Tongue (tissue), 1 donor: ENCODE measurements at regions not wholly inside any gene's neighbourhood (a gene's known extent, or its start where the extent isn't known, plus 50 kb on each side); places are given as distances from the start of the nearest gene placed in this dataset.
A peak's percentile ranks its signal among the peaks of the same experiment; 100 is the strongest.
"Not testable (repeated sequence)": the region's sequence is repeated elsewhere in the genome, so short reads cannot be mapped to it uniquely, and the experiment has no call there.

Experiments
- DNase-seq: peaks from one replicate; pipeline ENCODE4 v3.0.0-alpha.2; 2015

DNA sequence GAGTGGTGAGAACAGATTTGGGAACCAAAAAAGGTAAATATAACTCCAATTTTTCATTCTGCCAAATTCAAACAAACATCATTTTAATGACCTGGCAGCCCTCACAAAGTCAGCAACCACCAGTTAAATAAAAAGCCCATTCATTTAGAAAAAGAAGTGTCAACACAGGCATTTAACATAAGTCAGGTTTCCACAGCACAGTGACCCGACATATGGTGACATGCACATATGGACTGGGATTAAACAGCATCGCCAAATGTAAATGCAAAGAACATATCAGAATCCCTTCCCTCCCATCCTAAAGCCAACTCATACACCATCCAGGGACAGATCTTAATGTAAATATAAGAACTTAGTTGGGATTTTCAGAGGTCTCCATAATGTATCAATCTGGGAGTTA lies 293.2 kb downstream of the FGFR2 start:
- no peak for DNase-seq

DNA sequence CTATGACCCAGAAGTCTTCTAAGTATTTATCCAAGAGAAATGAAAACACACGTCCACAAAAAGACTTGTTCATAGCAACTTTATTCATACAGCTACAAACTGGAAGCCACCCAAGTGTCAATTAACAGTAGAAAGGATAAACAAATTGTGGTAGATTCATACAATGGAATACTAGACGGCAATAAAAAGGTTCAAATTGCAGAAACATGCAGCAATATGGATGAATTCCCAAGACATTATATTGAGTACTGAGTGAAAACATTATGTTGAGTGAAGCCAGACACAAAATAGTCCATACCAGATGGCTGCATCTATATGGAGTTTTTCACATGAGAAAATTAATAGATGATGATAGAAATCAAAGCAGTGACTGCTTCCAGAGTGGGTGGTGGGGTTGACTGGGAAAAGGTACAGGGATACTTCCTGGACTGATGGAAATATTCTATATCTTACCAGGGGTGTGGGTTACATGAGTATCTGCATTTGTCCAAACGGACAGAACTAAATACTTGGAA lies 292.0 kb downstream of the FGFR2 start:
- DNase-seq, result no peak

DNA sequence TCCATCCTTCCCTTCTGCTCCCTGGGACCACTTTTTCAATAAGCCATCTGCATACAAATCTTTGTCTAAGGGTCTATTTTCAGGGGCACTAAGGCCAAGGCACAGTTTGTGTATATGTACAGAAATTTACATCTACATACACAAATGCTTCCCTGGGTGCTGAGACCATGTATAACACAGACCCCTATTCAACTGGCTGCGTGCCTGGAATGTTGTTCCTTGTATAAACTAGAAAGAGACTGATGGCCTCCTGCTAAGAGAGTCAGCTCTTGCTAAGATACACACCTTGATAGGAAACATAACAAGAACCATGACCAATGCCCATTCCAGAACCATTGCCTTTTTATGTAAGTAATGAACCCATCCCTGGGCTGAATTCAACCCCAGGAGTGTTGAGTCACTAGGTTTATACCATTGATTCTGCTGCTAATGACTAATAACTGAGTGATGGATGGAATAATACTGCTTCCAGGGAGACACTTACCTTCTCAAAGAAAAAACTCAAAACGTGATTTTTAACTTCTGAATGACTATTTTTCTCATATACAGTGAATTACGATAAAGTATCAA lies 290.7 kb downstream of the FGFR2 start:
- no peak for DNase-seq

DNA sequence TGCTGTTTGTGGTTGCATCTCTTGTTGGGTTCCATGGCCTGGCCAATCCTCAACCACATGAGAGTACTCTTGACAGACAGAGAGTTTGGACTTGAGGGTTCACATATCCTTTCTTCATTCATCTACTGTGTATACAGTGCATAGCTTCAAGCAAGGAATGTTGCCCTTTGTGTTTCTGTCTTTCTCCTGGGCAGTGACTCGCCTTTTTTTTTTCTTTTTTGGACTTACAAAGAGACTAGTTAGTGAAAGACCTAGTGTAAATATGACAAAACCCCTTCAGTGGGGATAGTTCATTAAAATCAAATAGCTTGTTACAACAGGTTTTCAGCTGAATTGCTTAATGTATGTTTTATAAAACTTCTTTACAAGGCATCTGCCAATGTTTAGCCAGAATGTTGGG lies 290.2 kb downstream of the FGFR2 start:
- no peak for DNase-seq

DNA sequence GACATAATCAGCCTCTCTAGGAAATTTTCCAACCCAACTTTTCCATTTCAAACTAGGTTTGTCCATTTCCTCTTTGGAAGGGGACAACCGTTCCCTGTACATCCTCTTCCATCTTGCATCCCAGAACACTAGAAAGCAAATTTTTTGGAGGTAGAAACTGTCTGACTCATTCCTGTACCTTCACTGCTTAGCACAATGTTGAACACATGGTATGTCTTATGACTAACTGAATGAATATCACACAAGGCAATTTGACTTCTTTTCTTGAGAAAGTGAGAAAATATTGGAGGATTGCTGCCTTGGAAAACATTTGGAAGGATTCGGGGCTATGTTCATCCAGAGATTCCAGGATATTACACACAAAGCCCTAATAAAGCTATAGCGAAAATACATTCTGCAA lies 289.1 kb downstream of the FGFR2 start:
- no peak for DNase-seq

DNA sequence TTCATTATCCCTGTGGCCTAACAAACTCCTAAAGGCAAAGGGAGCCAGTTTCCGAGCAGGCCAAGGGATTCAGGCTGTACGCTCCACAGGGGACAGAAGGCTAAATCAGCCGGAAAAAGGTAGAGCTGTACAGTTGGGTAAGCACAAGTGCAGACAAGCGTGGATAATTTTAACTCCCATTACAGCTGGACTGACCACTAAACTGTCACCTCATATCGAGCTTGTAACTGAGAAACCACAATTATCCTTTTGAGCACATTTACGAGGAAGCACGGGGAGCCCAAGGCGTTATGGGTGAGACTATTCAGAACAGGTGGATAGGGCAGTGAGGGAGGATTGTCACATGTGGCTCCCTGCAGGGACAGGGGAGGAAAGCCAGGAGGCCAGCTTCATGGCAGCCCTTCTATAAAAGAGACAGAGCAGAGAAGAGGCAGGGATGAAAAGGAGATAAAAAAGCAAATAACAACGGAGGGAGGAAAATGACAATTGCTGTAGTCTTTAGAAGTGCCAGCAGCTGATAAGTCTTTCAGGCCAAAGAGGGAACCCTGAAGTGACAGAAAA lies 288.0 kb downstream of the FGFR2 start:
- DNase-seq, result no peak

DNA sequence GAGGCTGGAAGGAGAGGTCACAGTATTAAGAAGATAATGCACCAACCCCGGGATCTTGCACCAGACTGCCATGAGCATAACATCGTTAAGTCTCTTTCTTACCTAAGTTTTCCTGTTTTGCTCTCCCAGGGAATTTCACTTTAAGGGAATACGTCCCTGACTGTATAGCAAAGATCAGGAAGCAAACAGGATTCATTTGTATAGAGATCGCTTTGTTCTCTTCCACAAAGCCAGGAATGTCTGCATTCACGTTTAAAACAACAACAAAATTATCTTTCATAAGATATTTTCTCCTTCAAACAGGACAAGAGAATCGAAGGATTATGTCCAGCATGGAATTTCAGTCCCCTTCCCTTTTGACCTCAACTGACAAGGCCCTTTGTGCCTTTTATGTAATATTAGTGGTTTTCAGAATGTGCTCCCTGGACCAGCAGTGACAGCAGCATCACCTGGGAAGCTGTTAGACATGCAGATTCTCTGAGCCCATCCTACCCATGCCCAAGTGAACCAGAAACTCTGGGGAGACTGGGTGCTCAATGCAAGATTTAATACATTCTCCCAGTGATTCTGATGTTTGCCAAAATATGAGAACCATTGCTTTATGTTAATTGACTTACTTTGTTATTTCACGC lies 286.3 kb downstream of the FGFR2 start:
- DNase-seq, result no peak

DNA sequence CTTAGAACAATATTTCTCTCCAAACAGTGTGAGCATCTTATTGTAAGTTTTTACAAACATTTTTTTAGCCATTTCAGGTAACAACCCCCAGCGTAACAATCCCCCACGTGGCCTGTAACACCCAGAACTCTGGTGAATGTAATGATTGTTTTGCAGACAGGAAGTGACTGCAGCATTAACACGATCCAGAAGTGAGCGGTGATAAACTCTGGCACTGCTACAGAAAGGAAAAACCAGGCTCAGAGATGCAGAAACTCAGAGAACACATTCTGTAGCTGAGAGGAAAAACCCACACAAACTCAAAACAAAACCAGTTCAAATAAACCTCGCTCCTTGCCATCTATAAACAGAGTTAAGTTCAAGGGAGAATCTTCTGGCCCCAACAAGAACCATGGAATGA lies 285.7 kb downstream of the FGFR2 start:
- DNase-seq, result peak; percentile 48

DNA sequence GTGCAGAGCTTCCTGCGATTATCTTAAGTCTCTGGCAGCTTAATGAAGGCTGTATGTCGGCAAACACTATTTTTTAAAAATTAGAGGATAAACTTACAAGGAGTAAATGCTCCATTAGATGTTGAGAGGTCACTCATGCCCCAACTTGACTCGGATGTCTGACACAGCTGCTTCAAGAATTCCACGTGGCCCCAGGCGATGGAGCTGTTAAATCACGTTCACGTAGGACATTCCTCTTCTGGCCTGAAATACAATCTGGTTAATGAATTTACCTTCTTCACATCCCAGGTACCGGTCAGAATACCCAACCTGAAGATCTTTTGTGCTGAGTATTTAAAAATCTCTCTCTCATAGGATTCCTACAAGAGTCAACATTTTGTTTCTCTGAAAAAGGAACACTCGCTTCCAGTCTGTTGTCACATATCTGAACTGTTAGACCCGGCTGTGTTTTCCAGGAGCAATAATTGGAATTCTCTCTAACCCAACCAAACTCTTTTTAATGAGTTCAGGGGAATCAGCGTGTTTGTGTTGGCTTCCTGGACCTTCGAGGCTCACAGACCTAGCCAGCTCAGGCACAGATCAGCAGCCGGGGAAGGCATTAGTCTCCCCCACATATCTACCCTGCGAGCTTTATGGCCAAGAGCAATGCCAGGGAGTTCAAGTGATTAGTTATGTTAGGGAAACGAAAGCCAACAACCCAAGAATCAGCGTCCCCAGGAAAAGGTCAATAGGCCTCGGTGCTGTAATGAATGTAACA lies 284.9 kb downstream of the FGFR2 start:
- peak; percentile 68 for DNase-seq

DNA sequence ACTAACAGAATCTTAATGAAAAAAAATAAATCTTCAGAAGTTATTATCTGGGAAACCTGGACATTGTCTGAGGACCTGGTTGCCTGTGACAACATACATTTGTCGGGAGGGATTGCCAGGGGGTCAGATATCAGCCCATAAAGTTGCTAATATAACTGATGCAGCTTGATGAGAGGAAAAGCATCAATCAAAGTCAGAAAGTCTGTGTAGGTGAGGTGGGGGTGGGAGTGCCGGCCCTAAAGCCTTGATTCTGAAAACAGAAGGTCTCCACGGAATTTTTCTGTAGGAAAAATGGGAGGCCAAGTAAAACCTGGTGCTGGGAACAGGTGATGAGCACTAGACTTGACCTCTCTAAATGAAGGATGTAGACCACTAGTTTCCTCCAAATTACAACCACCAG lies 281.8 kb downstream of the FGFR2 start:
- DNase-seq, result no peak

DNA sequence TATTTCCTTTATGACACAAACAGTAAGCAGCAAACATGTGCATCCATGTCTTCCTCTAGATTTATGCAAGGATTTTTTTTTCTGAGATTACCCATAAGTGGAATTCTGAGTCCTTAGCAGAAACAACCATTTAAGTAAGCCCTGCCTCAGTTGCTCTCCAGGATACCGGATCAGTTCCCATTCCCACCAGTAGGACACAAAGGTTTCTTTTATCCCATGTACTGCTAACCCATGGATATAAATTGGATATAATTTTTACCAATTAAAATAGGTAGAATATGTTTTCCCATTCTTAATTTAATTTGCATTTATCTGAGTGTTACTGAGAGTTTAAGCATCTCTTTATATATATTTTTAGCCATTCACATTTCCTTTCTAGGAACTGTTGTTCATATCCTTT lies 280.9 kb downstream of the FGFR2 start:
- no peak for DNase-seq

DNA sequence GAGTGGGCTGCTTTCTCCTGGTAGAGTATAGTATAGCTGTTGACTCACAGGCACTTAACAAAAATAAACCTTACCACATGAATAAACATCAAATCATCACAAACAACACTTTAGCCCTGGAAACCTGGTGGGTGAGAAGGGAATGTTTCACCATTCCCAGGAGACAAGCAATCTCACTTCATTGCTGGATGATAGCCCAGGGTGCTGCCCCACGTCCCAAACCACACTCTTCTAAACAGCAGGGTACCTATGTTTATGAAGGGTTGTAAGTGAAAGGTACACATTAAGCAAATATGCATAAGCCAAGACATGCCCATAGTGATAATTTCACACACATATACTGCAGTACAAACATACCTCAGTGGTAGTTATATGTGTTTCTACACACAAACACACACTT lies 276.2 kb downstream of the FGFR2 start:
- DNase-seq, result no peak

DNA sequence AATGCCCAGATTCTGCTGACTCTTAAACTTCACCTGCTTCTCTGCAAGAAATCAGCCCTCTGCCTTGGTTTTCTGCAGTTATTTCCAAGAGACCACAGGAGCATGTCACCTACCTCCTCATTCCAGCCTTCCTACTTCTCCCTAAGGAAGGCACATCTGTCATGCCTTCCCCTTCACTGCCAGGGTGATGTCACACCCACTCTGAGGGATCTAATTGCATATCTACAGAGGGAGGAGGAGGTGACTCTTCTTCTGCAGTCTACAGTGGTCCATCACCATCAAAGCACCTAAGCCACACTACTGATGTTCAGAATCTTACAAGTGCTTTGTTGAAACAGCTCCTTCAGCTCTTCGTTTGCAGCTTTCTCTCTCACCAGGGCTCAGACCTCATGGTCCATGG lies 275.5 kb downstream of the FGFR2 start:
- no peak for DNase-seq

DNA sequence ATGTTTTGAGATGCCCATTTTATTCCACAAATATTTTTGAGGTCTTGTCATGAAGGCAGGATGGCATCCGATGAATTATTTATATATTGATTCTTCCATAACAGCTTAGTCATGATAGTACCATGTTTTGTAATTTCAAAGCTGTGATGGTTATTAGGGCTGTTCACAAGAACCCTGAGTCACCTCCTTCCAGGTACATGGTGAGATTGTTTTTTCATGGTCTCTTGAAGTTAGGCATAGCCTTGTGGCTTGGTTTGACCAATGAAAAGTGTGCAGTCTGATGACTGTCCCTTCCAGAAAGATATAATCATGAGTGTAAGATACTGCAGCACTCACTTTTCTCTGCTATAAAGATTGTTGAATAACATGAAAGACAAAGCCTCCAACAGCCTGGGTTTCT lies 274.8 kb downstream of the FGFR2 start:
- DNase-seq, result no peak

DNA sequence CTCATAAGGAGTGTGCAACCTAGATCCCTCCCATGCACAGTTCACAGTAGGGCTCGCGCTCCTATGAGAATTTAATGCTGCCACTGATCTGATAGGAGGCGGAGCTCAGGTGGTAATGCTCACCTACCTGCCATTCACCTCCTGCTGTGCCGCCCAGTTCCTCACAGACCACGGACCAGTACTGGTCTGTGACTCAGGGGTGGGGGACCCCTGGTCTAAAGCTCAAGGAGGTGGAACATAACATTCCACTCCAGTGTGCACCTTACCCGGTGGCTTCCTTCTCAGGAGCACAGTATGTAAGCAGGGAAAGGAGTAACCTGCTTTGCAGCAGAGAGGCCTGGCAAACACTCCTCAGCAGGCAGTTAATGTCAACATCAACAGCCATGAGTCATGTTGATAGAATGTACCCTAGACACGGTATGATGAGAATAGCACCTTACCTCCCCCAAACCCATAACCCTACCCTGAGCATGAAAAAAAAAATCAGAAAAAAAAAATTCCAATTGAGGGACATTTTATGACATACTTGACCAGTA lies 273.5 kb downstream of the FGFR2 start:
- DNase-seq, result no peak

DNA sequence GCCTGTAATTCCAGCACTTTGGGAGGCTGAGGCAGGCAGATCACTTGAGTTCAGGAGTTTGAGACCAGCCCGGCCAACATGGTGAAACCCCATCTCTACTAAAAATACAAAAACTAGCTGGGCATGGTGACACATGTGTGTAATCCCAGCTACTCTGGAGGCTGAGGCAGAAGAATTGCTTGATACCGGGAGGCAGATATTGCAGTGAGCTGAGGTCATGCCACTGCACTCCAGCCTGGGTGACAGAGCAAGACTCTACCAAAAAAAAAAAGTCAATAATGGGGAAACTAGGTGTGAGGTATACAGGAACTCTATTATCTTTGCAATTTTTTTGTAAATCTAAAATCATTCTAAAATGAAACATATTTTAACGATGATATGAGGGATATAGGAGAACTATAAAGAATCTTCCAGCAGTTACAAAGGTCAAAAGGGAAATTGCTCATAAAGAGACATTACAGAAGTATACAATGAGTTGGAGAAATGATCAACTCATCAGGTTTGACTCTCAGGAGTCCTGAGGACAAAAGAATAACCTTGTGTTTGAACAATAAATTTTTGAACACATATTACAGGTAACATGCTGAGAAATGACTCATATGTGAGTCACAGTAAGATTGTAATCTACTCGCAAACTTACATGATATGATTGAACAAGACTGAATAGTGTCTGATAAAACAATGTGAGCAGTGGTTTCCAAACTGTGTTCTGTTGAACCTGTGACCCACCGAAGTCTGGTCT lies 272.6 kb downstream of the FGFR2 start:
- DNase-seq, result no peak

DNA sequence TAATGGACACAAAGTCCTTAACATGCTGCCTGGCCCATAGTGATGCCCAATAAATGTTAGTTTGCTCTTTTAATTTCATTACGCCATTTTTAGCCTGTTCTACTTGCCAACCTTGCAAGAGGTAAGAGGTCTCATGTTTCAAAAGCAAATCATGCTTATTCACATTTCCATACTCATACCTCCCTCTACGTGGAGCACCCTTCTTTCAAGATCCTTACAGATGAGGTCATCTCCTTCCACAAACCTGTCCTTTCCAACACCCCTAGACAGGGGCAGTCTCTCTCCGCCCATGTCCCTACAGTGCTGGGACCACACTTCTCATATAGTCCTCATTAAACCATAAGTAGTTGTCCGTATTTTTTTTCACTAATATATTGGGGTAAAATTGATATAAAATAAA lies 271.3 kb downstream of the FGFR2 start:
- DNase-seq, result no peak

DNA sequence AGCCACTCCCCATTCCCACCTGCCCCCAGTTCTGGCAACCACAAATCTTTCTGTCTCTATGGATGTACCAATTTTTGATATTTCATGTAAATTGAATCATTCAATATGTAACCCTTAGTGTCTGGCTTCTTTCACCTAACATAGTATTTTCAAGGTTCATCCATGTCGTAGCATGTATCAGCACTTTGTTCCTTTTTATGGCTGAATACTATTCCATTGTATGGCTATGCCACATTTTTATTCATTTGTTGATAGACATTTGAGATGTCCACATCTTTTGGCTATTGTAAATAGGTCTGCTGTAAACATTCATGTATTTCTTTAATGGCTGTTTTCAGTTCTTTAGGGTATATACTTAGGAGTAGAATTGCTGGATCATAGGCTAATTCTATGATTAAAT lies 270.5 kb downstream of the FGFR2 start:
- DNase-seq, result no peak

DNA sequence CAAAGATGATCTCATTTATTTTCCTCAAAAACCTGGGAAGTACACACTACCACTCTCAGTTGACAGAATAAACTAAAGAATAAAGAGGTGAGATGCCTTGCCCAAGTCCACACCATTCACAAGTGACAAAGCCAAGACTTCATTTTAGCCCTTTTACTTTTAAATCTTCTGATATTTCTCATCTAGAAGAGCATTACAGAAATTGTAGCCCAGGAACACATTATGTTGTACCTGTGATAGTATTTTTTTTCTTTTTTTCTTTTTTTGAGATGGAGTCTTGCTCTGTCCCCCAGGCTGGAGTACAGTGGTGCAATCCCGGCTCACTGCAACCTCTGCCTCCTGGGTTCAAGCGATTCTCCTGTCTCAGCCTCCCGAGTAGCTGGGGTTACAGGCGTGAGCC lies 268.6 kb downstream of the FGFR2 start:
- not testable (repeated sequence) for DNase-seq

DNA sequence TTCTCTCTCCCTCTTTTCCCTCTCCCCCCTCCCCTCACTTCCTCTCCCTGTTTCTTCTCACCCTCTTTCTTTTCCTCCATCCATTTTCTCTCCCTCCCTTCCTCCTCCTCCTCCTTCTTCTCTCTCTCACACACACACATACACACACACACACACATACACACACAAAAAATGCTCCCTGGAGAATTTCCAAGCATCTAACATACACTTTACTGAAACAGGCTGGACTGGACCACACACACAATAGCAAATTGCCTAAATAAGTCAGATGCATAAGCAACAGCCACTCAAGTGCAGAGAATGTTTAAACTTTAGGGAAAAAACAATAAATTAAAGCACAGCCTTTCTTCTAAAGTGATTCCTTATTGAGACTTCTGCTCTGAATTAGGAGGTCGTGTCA lies 267.7 kb downstream of the FGFR2 start:
- DNase-seq, result peak; percentile 53

DNA sequence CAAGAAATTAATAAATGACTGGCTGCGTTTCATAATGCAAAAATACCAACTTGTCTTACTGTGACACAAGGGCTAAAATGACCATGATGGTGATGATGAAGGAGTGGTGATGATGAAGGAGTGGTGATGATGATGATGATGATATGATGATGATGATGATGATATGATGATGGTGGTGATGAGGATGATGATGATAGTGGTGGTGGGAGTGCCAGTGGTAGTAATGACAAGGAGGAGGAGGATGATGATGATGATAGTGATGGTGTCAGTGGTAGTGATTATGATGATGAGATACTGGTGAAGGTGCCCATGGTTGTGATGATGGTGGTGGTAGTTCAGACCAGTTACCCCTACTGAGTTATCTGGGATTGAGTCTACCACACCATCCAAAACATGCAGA lies 265.9 kb downstream of the FGFR2 start:
- DNase-seq, result no peak
